ENCODE measurements at regions not wholly inside any gene's neighbourhood (a gene's known extent, or its start where the extent isn't known, plus 50 kb on each side); places are given as distances from the start of the nearest gene placed in this dataset.

GRCh38 chr5:8081179-8081578 is 212.2 kb downstream of the MTRR start:
- no peak overlapping the region for H2BK5ac ChIP-seq (ENCODE audit: low read depth, low read length)
- no peak overlapping the region for H3K4me3 ChIP-seq (ENCODE audit: extremely low read depth in 1 of 4, insufficient read depth in 2 of 4, low read depth in 3 of 4, low read length in 4 of 4)
- no peak overlapping the region for H2BK20ac ChIP-seq (ENCODE audit: low read length)
- no peak for FAIRE-seq
- no peak overlapping the region for H3K14ac ChIP-seq (ENCODE audit: insufficient read length)
- H3K56ac ChIP-seq (replicated peaks; ENCODE audit: insufficient read length, low read depth, low read length) = no peak overlapping the region
- no peak overlapping the region for H3K18ac ChIP-seq (ENCODE audit: extremely low read depth, low read length)
- no peak overlapping the region for H3K4ac ChIP-seq (replicated peaks; ENCODE audit: insufficient read length, low read depth, low read length)
- no peak overlapping the region for H2AFZ ChIP-seq (ENCODE audit: low read length)
- H2BK12ac ChIP-seq (ENCODE audit: low read depth, low read length) = no peak overlapping the region
- no peak overlapping the region for H2BK120ac ChIP-seq (replicated peaks; ENCODE audit: low read depth, low read length)
- H2AK5ac ChIP-seq (ENCODE audit: low read depth, low read length) = no peak overlapping the region
- no peak for DNase-seq (ENCODE audit: low read depth in 1 of 2, low spot score in 2 of 2)
- H3K79me2 ChIP-seq (ENCODE audit: control insufficient read depth in 1 of 2, insufficient read depth in 2 of 2, low read length in 2 of 2) = no peaks in the 10 kb centered on the region
- H4K5ac ChIP-seq (ENCODE audit: insufficient read length, low read depth, low read length) = no peak overlapping the region
- H3K4me2 ChIP-seq (ENCODE audit: insufficient read depth in 1 of 2, low read depth in 2 of 2, low read length in 2 of 2) = no peak overlapping the region
- H3K9ac ChIP-seq (replicated peaks in 1 of 4; ENCODE audit: extremely low read depth in 1 of 4, low read depth in 3 of 4, low read length in 3 of 4) = no peak overlapping the region
- POLR2A ChIA-PET (ENCODE audit: partially characterized antibody) = no interaction called here
- no peak overlapping the region for H3K23ac ChIP-seq (ENCODE audit: insufficient read length)
- no peak overlapping the region for H4K91ac ChIP-seq (replicated peaks; ENCODE audit: insufficient read length, low read length)
- no peaks in the 10 kb centered on the region for H4K20me1 ChIP-seq (replicated peaks in 1 of 2; ENCODE audit: control insufficient read depth in 1 of 2, insufficient read depth in 2 of 2, low read length in 2 of 2)
- no peaks in the 10 kb centered on the region for H3K4me1 ChIP-seq (replicated peaks in 1 of 4; ENCODE audit: control insufficient read depth in 3 of 4, insufficient read depth in 4 of 4, low read length in 3 of 4)
- H3K27me3 ChIP-seq (replicated peaks in 1 of 4; ENCODE audit: control insufficient read depth in 3 of 4, extremely low read depth in 1 of 4, insufficient read depth in 3 of 4, low read length in 3 of 4) = no peaks in the 10 kb centered on the region
- H3K23me2 ChIP-seq (ENCODE audit: low read depth, low read length) = no peaks in the 10 kb centered on the region
- no peaks in the 10 kb centered on the region for H3K9me3 ChIP-seq (ENCODE audit: insufficient read depth in 2 of 2, low read depth in 1 of 2, low read length in 1 of 2)
- no peaks in the 10 kb centered on the region for H3K79me1 ChIP-seq (ENCODE audit: low read depth, low read length)
- H3K36me3 ChIP-seq (ENCODE audit: control insufficient read depth in 2 of 4, insufficient read depth in 4 of 4, low read length in 3 of 4) = no peaks in the 10 kb centered on the region
- no peak overlapping the region for H4K8ac ChIP-seq (ENCODE audit: extremely low read depth, insufficient read depth, low read length)
- H3K27ac ChIP-seq (ENCODE audit: low read depth, low read length) = no peak overlapping the region
- CTCF ChIA-PET (ENCODE audit: partially characterized antibody) = interaction anchor here (0.6 to 1.7 kb wide), 6 partner anchors 9 to 399 kb away, joined by 3 to 5 read pairs (median 3); no protein-coding TSS in a partner anchor
- H2BK15ac ChIP-seq (ENCODE audit: low read length) = no peak overlapping the region
- WGBS, 2 experiments (ENCODE audit: extremely low coverage in 1 of 2, insufficient coverage in 1 of 2, insufficient read length in 1 of 2, insufficient replicate concordance in 2 of 2, low coverage in 1 of 2, low lambda C conversion rate in 2 of 2, missing lambda C conversion rate in 1 of 2) = 86% methylated on average over 5 of the region's 5 CpGs; no CpG with 5 or more reads in 1 of the 2 experiments
- TF ChIP-seq EZH2 (IDR thresholded peaks at IDR 0.05; ENCODE audit: low read depth, low read length, severe bottlenecking) (no peak), FOSL1 (IDR thresholded peaks at IDR 0.05; ENCODE audit: insufficient read depth, low read depth, low read length) (no peak), EGR1 (IDR thresholded peaks at IDR 0.05; ENCODE audit: borderline replicate concordance, low read depth, low read length) (no peak), SP1 (IDR thresholded peaks at IDR 0.05; ENCODE audit: low read depth, low read length) (no peak), KDM1A (IDR thresholded peaks at IDR 0.05; ENCODE audit: borderline replicate concordance, low read length) (no peak), CREB1 (IDR thresholded peaks at IDR 0.05) (no peak), SIN3A (conservative IDR thresholded peaks at IDR 0.05 in 1 of 2, IDR thresholded peaks at IDR 0.05 in 1 of 2; ENCODE audit: low read depth in 1 of 2, low read length in 2 of 2) (no peak), SIRT6 (IDR thresholded peaks at IDR 0.05; ENCODE audit: low read length) (no peak), TAF1 (IDR thresholded peaks at IDR 0.05; ENCODE audit: low read depth, low read length) (no peak), SUZ12 (IDR thresholded peaks at IDR 0.05; ENCODE audit: low read length) (no peak), EP300 (IDR thresholded peaks at IDR 0.05; ENCODE audit: borderline replicate concordance in 1 of 2, low read depth in 2 of 2, low read length in 2 of 2) (no peak), CEBPB (IDR thresholded peaks at IDR 0.05; ENCODE audit: low read depth, low read length) (no peak), SP2 (IDR thresholded peaks at IDR 0.05; ENCODE audit: low read length) (no peak), SP4 (IDR thresholded peaks at IDR 0.05; ENCODE audit: low read length) (no peak), MAX (IDR thresholded peaks at IDR 0.05) (no peak)

Measured in H1 (cell line).